Ovary (tissue), 3 donors: ENCODE measurements at regions not wholly inside any gene's neighbourhood (a gene's known extent, or its start where the extent isn't known, plus 50 kb on each side); places are given as distances from the start of the nearest gene placed in this dataset.

ENCODE experiments used
- EP300 ChIP-seq: sonication (generic); formaldehyde crosslinking; IDR thresholded peaks from one replicate; pipeline ENCODE4 v1.6.1; 2017; ENCODE audit warnings: antibody characterized with exemption
- TF ChIP-seq, protein P1 (sequence below), 3 donors: fragments of 450-650 bp in 2 of 3; fragments of 200-600 bp in 1 of 3; IDR thresholded peaks; one replicate each; pipeline versions ENCODE4 v1.5.1 to v1.8.0; 2016 to 2022; ENCODE audit warnings: antibody characterized with exemption in 3 of 3, mild to moderate bottlenecking in 1 of 3
- donor health status: DM: no; HTN: no; CAD: no.

DNA sequence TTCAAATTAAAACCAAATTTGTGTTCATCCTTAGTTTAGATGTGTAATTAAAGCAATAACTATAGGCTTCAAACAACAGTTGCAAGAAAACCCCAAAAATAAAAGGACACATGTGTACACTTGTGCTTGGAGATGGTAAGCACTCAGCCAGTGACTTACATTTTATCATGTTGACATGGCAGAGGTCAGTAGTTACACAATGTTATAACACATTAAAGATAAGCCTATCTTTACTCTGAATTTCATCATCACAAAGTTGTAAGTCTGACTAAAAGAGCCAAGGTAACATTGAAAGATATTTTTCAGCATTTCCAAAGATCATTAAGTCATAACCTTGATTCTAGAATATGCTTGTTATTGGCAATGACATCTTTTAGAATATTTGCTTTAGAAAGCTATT is 98.5 kb upstream of the PNPLA4 start:
- TF ChIP-seq, protein P1, sequence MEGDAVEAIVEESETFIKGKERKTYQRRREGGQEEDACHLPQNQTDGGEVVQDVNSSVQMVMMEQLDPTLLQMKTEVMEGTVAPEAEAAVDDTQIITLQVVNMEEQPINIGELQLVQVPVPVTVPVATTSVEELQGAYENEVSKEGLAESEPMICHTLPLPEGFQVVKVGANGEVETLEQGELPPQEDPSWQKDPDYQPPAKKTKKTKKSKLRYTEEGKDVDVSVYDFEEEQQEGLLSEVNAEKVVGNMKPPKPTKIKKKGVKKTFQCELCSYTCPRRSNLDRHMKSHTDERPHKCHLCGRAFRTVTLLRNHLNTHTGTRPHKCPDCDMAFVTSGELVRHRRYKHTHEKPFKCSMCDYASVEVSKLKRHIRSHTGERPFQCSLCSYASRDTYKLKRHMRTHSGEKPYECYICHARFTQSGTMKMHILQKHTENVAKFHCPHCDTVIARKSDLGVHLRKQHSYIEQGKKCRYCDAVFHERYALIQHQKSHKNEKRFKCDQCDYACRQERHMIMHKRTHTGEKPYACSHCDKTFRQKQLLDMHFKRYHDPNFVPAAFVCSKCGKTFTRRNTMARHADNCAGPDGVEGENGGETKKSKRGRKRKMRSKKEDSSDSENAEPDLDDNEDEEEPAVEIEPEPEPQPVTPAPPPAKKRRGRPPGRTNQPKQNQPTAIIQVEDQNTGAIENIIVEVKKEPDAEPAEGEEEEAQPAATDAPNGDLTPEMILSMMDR (IDR thresholded peaks at IDR 0.05): no peak
- no peak for TF ChIP-seq EP300
